Skin epidermis (tissue), 12 donors: ENCODE measurements at regions not wholly inside any gene's neighbourhood (a gene's known extent, or its start where the extent isn't known, plus 50 kb on each side); places are given as distances from the start of the nearest gene placed in this dataset.

ENCODE experiments used
- H3K27ac ChIP-seq, 21 experiments: fragments of 200-600 bp; sonication (generic) in 11 of 21; one replicate each; pipeline ENCODE4 v1.5.0; 2020; ENCODE audit warnings: mild to moderate bottlenecking in 3 of 21, inconsistent platforms in 2 of 21, moderate library complexity in 2 of 21
- H3K4me3 ChIP-seq, 7 experiments: fragments of 200-600 bp; sonication (generic) in 2 of 7; one replicate each; pipeline ENCODE4 v1.5.0; 2020; ENCODE audit warnings: inconsistent platforms in 2 of 7, mild to moderate bottlenecking in 2 of 7, moderate library complexity in 1 of 7

- Histone ChIP-seq H3K27ac (no peak overlapping the region), H3K4me3 (no peak overlapping the region)
These were observed 244.2 kb downstream of the PPP1R2C start for GRCh38 chrX:42533761-42534160.

DNA sequence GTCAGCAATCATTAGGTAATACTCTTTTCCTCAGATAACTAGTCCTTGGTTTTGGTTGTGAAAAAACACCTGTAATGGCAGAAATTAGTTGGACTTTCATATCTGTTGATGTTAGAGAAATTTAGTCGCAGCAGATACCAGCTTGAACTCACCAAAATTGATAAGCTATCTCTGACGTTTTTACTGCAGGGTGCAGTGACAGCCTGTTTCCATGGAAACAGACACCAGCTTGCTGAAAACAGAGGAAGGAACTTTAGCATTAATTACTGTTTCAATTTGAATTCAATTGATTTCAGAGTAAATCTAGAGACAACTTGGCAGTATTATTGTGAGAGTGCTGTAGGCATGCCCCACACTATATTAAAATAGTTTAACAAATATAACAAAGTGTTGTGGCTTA is 246.5 kb downstream of the PPP1R2C start:
- H3K27ac ChIP-seq = no peak overlapping the region

GRCh38 chrX:42530027-42530426 is 247.9 kb downstream of the PPP1R2C start:
- Histone ChIP-seq H3K4me3 (no peak overlapping the region), H3K27ac (no peak overlapping the region)

More for the DNA sequence above, 246.5 kb downstream of the PPP1R2C start:
- no peak overlapping the region for H3K4me3 ChIP-seq

DNA sequence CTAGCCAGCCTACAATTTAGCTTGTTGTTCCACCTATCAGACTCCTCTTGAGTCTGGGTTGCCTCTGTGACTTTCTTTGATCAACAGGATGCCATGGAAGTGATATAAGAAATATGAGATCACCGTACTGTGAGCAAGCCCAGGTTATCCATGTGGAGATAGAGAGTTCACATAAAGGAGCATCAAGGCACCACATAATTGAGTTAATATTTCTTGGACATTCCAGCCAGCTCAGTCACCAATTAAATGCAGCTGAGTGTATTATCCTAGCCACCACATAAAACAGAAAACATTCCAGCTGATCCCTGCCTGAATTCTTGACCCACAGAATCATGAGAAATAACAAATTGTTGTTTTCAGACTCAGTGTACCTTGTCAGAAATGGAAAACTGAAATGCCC is 253.6 kb downstream of the PPP1R2C start:
- Histone ChIP-seq H3K4me3 (no peak overlapping the region), H3K27ac (no peak overlapping the region)

DNA sequence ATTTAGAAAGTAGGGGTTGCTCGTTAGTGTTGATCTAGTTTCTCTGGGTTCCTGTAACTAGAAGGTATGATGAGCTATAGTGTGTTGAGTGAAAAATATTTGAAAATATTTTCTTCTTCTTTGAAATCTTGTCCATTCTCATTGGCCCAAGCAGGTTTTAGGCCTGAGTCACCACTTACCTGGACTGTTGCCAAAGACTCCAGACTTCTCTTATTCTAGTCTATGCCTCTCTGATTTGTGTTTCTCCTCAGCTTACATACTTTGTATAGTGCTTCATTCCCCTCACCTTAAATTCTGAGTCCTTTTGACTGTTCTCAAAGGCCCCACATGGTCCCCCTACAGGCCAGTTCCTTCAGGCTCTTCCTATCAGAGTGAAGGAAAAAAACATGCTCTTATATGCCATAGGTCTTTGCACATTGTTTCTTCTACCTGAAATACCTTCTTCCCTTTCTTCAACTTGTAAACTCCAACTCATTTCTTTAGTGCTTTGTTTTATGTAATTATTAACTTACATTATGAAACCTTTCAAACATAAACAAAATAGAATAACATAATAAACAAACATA is 258.2 kb downstream of the PPP1R2C start:
- Histone ChIP-seq H3K27ac (no peak overlapping the region), H3K4me3 (no peak overlapping the region)

DNA sequence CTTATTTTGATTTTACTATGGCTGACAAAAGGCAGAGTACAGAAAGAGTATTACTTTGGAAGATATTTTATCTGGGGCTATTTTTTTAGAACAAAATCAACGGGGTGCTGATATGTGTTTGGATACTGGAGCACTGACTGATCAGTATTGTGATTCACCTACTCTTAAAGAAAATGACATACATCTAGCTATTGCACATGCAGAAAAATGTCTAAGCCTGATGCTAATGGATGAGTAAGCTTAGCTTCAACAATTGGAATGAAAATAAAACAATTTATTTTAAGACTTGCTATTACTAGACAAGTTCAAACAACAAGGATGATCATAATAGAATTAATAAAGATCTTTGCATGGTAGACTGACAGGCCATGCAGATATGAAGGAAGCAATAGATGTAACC is 262.0 kb downstream of the PPP1R2C start:
- no peak overlapping the region for H3K4me3 ChIP-seq
- H3K27ac ChIP-seq = no peak overlapping the region

- H3K4me3 ChIP-seq = no peak overlapping the region
- H3K27ac ChIP-seq = no peak overlapping the region
These were observed 272.9 kb downstream of the PPP1R2C start for GRCh38 chrX:42505016-42505415.

- H3K27ac ChIP-seq = no peak overlapping the region
- no peak overlapping the region for H3K4me3 ChIP-seq
These were observed 278.3 kb downstream of the PPP1R2C start for GRCh38 chrX:42499620-42500019.

DNA sequence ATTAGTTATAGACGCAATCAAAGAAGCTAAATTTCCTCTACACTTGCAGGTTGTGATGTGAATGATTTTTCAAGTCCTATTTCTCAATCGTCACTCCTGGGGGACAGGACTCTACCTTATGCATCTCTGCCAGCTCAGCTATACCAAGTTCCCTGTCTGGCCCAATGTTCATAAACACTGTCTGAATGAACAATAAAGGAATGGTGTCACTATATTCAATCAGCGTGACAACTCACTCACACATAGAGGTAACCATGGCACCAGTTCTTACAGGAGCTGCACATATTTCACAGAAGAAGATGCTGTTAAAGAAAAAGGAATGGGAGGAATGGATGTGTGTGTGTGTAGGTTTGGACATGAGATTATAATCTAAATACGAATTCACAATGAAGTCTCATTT is 280.6 kb downstream of the PPP1R2C start:
- no peak overlapping the region for H3K4me3 ChIP-seq
- no peak overlapping the region for H3K27ac ChIP-seq

GRCh38 chrX:42496239-42496638 is 281.7 kb downstream of the PPP1R2C start:
- H3K27ac ChIP-seq = no peak overlapping the region
- H3K4me3 ChIP-seq = no peak overlapping the region

GRCh38 chrX:42495139-42495538 is 282.8 kb downstream of the PPP1R2C start:
- H3K4me3 ChIP-seq = no peak overlapping the region
- H3K27ac ChIP-seq = no peak overlapping the region

DNA sequence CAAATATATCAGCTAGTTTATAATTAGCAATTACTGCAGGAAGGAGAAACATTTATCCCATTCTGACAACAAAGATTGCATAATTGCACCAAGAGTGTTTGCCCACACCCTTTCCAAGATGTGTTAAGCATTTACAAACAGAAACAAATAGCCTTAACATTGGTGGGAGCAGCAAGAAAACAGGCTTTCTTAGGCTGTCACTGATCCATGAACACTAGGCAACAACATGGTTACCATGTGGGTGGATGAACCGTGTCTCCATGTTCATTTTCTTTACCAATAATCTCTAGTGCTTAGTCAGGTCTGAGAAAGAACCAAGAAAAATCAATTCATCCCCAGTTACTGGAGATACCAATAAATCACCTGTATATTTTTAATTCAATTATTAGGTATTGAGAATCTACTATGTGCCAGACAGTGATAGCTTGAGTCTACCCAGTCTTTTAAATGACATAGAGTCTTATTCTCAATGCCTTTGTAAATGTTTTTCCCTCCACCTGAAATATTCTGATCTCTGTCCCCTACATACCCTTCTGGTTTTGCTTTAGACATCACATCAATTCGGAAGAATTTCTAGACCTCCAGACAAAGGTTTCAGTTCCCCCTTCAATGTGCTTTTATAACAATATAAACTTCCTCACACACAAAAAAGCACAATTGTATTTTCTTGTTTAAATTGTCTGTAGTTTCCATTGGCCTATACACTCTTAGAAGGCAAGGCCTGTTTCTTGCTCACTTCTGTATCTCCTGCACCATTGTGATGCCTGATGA is 286.6 kb downstream of the PPP1R2C start:
- Histone ChIP-seq H3K27ac (no peak overlapping the region), H3K4me3 (no peak overlapping the region)

DNA sequence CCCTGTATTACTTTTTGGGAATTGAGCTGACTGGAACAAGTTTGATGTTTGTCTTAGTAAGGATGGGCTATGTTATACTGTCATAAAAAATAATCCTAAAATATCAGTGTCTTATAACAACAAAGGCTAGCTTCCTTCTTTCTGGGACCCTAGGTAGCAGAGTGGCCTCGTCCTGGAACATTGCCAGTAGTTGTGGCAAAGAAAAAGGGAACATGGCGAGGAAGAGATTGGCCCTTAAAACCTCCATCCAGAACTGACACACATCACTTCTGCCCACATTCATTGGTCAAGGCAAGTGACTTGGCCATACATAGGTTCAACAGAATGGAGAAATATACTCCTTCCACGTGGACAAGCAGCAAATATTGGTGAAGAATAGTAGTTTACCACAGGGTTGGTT is 287.9 kb downstream of the PPP1R2C start:
- no peak overlapping the region for H3K4me3 ChIP-seq
- no peak overlapping the region for H3K27ac ChIP-seq

- Histone ChIP-seq H3K27ac (no peak overlapping the region), H3K4me3 (no peak overlapping the region)
These were observed 292.4 kb downstream of the PPP1R2C start for GRCh38 chrX:42485601-42486000.

DNA sequence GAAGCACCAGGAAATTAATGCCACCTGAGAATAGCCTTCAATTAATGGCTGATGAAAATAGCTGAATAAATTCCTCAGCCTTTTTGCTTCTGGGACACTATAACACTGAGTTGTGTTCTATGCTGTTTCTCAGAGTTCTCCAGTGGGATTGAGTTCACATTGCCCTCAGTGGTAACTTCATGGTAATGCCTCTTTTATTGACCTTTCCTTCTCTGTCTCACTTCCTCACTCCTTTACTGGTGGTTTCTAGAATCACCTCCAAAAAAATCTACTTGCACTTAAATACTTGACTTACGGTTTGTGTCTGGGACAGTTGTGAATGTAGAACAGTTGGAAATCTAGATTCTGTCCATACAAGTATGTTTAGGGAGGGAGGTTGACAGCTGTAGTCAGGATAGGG is 293.7 kb downstream of the PPP1R2C start:
- H3K4me3 ChIP-seq = no peak overlapping the region
- H3K27ac ChIP-seq = no peak overlapping the region

DNA sequence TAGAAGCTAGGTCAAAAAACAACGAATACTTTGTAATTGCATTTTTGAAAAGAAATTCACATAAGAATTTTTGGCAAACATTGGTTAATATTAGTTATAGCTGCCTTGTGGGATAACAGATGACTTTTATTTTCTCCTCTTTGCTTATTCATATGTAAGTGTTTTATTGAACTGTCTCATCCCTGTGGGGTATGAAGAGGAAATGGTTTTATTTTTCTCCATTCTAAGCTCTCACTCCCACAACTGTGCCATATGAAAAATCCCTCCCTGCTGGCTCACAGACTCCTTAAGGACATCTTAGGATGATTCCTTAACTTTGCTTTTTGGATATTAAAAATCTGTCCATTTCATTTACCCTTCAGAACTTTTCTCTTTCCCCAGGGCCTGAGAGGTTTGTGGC is 300.6 kb downstream of the PPP1R2C start:
- Histone ChIP-seq H3K4me3 (no peak overlapping the region), H3K27ac (no peak overlapping the region)

DNA sequence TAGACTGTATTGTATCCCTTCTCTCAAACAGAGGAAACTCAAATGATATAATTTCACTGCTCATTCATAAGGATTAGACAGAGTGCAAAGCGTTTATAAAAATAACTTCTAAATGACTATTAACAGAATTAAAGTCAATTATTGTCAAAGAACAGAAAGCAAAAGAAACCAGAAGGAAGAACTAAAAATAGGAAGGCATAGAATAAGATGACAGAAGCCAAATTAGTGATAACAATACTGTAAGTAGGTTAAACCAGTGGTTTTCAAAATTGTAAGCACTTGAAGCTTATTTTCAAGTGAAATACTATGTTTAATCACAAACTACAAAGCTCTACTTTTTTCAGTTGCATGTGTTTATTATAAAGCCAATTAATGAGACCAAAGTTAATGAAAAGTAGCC is 305.2 kb downstream of the PPP1R2C start:
- Histone ChIP-seq H3K4me3 (no peak overlapping the region), H3K27ac (no peak overlapping the region)

DNA sequence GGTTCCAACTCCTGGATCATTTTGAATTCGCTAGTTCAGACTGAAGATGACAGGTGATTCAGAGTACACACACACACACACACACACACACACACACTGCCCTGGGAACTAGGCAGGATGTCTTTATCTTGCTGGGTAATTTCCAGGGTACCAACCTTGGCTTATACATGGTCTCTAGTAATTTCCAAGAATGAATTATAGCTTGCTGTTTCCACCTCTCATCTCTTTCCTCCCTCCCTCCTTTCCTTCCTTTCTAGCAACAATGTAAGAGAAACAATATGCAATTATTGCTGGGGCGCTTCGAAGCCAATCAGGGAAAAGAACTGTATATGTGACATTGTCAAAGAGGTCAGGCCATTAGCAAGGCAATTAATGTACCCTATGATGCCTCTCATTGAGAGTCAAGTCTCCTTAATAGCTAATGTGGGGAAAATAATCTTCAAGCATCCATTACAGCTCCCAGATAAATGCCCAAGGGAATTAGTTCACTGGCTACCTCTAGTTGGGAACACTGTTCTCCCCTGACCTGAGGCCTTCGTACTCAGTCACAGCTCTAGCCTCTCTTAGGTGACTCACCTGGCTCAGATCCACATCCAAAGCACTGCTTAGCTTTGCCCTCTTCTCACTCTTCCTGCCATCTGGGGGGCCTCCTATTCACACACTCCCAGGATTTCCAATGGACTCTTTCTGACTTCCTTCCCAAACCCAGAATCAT is 311.5 kb downstream of the PPP1R2C start:
- Histone ChIP-seq H3K4me3 (no peak overlapping the region), H3K27ac (no peak overlapping the region)

- H3K4me3 ChIP-seq = no peak overlapping the region
These were observed 312.1 kb downstream of the PPP1R2C start for GRCh38 chrX:42465821-42466220.

GRCh38 chrX:42463706-42464490 is 314.1 kb downstream of the PPP1R2C start:
- no peak overlapping the region for H3K4me3 ChIP-seq
- H3K27ac ChIP-seq = no peak overlapping the region

More at GRCh38 chrX:42465821-42466220, 312.1 kb downstream of the PPP1R2C start:
- H3K27ac ChIP-seq = no peak overlapping the region
